ENCODE measurements at regions not wholly inside any gene's neighbourhood (a gene's known extent, or its start where the extent isn't known, plus 50 kb on each side); places are given as distances from the start of the nearest gene placed in this dataset.

- TF ChIP-seq CTCF (IDR thresholded peaks at IDR 0.05; ENCODE audit: insufficient read depth, low read length) (no peak), REST (IDR thresholded peaks at IDR 0.05; ENCODE audit: insufficient replicate concordance, low read depth) (no peak), POLR2AphosphoS5 (IDR thresholded peaks at IDR 0.05; ENCODE audit: low read depth) (no peak)
Measured at GRCh38 chr5:25107853-25108252, 463.1 kb upstream of the CDH10 start.

Measured in HL-60 (cell line).